HepG2 (cell line): ENCODE measurements at regions not wholly inside any gene's neighbourhood (a gene's known extent, or its start where the extent isn't known, plus 50 kb on each side); places are given as distances from the start of the nearest gene placed in this dataset.

Experiments
- ATAC-seq: fragments of 200-7000 bp; cut with Tn5 transposase; 3 replicates; pipeline ENCODE4 v1.9.1; 2020; ENCODE audit warnings: mild to moderate bottlenecking, moderate library complexity
- BruUV-seq: library from RNA; stranded (reverse); fragments of 400-500 nt; replicated peaks from 2 replicates; lab custom pipeline; 2021; lab: Mats Ljungman, UMichigan
- CTCF ChIA-PET: fragments of 300-600 bp; formaldehyde crosslinking; extraction: SDS; loops from one replicate; lab custom pipeline; 2021; ENCODE audit warnings: low total read pairs, inconsistent platforms, low intra/inter-chr PET ratio; lab: Yijun Ruan, JAX
- POLR2A ChIA-PET: fragments of 350-600 bp; sonication (Branson Sonifier 250); formaldehyde crosslinking; loops from one replicate; lab custom pipeline; 2020; ENCODE audit warnings: antibody characterized with exemption, inconsistent platforms; lab: Yijun Ruan, JAX
- DNase-seq: peaks from one replicate; pipeline ENCODE4 v3.0.0-alpha.2; 2015; ENCODE audit warnings: low spot score
- FAIRE-seq: peaks from 3 replicates; lab custom pipeline; 2011; peaks lifted over from hg19 to GRCh38; lab: Jason Lieb, UNC
- H2AFZ ChIP-seq: one replicate; pipeline ENCODE4 v1.6.1; 2011; ENCODE audit warnings: low read length, inconsistent platforms
- H3K27ac ChIP-seq: fragments of 300-600 bp; 3 replicates; pipeline ENCODE4 v1.8.0; 2011; ENCODE audit warnings: mixed run types, mild to moderate bottlenecking, mixed read lengths, low read length, inconsistent platforms; ENCODE audit not compliant: insufficient read depth; ENCODE audit errors: extremely low read length
- H3K27me3 ChIP-seq, 2 experiments: fragments of 200-600 bp in 1 of 2; 2 replicates in 1 of 2; 3 replicates in 1 of 2; pipeline versions ENCODE4 v1.6.0 to v1.8.0; 2011; ENCODE audit warnings: low read length in 2 of 2, mild to moderate bottlenecking in 2 of 2, moderate library complexity in 2 of 2, inconsistent platforms in 1 of 2; ENCODE audit not compliant: insufficient read depth in 2 of 2, control insufficient read depth in 1 of 2
- H3K36me3 ChIP-seq, 2 experiments: fragments of 200-600 bp in 1 of 2; replicated peaks in 1 of 2; 2 replicates in 1 of 2; 3 replicates in 1 of 2; pipeline versions ENCODE4 v1.5.1 to v1.8.0; 2011; ENCODE audit warnings: low read length in 2 of 2, inconsistent platforms in 1 of 2; ENCODE audit not compliant: insufficient read depth in 2 of 2, control insufficient read depth in 1 of 2
- H3K4me1 ChIP-seq: 2 replicates; pipeline ENCODE4 v1.5.1; 2012; ENCODE audit warnings: low read length, inconsistent platforms; ENCODE audit not compliant: insufficient read depth
- H3K4me2 ChIP-seq: 2 replicates; pipeline ENCODE4 v1.6.0; 2011; ENCODE audit warnings: low read depth, low read length, inconsistent platforms
- H3K4me3 ChIP-seq, 3 experiments: fragments of 200-600 bp in 1 of 3; sonication (generic), shearing (Covaris generic) in 1 of 3; replicated peaks in 1 of 3; 2 replicates each; pipeline ENCODE4 v1.5.1; 2011 to 2016; ENCODE audit warnings: low read length in 3 of 3, inconsistent platforms in 2 of 3, low read depth in 2 of 3, mild to moderate bottlenecking in 2 of 3, control low read depth in 1 of 3, mixed read lengths in 1 of 3; ENCODE audit not compliant: insufficient read depth in 1 of 3
- H3K79me2 ChIP-seq: one replicate; pipeline ENCODE4 v1.6.1; 2011; ENCODE audit warnings: low read length, inconsistent platforms; ENCODE audit not compliant: insufficient read depth
- H3K9ac ChIP-seq: 2 replicates; pipeline ENCODE4 v1.6.0; 2011; ENCODE audit warnings: mild to moderate bottlenecking, low read depth, low read length, inconsistent platforms; ENCODE audit not compliant: insufficient read depth
- H3K9me3 ChIP-seq: 2 replicates; pipeline ENCODE4 v1.5.1; 2012; ENCODE audit warnings: mild to moderate bottlenecking, low read length
- H4K20me1 ChIP-seq: 2 replicates; pipeline ENCODE4 v1.6.0; 2011; ENCODE audit warnings: inconsistent platforms, mild to moderate bottlenecking, low read length, moderate library complexity; ENCODE audit not compliant: insufficient read depth
- CENPT ChIP-seq: sonication (generic); formaldehyde crosslinking; IDR thresholded peaks from 2 replicates; pipeline ENCODE4 v1.8.0; 2022; ENCODE audit warnings: low read depth, mild to moderate bottlenecking, moderate library complexity, missing genetic modification reagents
- KDM4B ChIP-seq: sonication (generic); formaldehyde crosslinking; IDR thresholded peaks from 2 replicates; pipeline ENCODE4 v1.4.0; 2020; ENCODE audit warnings: missing genetic modification reagents
- SMARCE1 ChIP-seq: fragments of 450-650 bp; IDR thresholded peaks from 2 replicates; pipeline ENCODE4 v1.6.1; 2017; ENCODE audit warnings: borderline replicate concordance
- TRIM24 ChIP-seq: sonication (generic); formaldehyde crosslinking; IDR thresholded peaks from 2 replicates; pipeline ENCODE4 v1.8.0; 2022; ENCODE audit warnings: mild to moderate bottlenecking, missing genetic modification reagents
- ZNF337 ChIP-seq: sonication (generic); formaldehyde crosslinking; IDR thresholded peaks from 2 replicates; pipeline ENCODE4 v1.5.1; 2020; ENCODE audit warnings: missing genetic modification reagents, low read depth, mild to moderate bottlenecking, borderline replicate concordance
- WGBS: methylation state at CpG from one replicate; pipeline ENCODE4 v1.1.6; 2017; ENCODE audit warnings: low lambda C conversion rate; 5-methylcytosine and 5-hydroxymethylcytosine counted together
- in situ Hi-C: cut with HindIII; loops from 2 replicates; pipeline ENCODE4 v1.10.0; 2017; ENCODE audit warnings: low pct_unique_long_range_greater_than_20kb; ENCODE audit not compliant: extremely low pct_ligation_motif_present
- intact Hi-C: fragments of 100-400 bp; cut with micrococcal nuclease; formaldehyde crosslinking; loops from one replicate; pipeline ENCODE4 v1.10.0; 2022; ENCODE audit not compliant: unreplicated experiment
- TF ChIP-seq, protein P1 (sequence below): sonication (generic); formaldehyde crosslinking; IDR thresholded peaks from 2 replicates; pipeline ENCODE4 v1.8.0; 2022; ENCODE audit warnings: missing genetic modification reagents, low read depth, mild to moderate bottlenecking, borderline replicate concordance
- TF ChIP-seq, protein P2 (sequence below): sonication (generic); formaldehyde crosslinking; IDR thresholded peaks from 2 replicates; pipeline ENCODE4 v1.5.0; 2020; ENCODE audit warnings: mild to moderate bottlenecking, missing genetic modification reagents
- TF ChIP-seq, protein P3 (sequence below), 2 experiments: sonication (generic) in 1 of 2; formaldehyde crosslinking in 1 of 2; IDR thresholded peaks; 2 replicates each; pipeline versions ENCODE4 v1.4.0 to v1.6.1; 2018 to 2020; ENCODE audit warnings: missing genetic modification reagents in 2 of 2, borderline replicate concordance in 1 of 2, low read depth in 1 of 2, mild to moderate bottlenecking in 1 of 2, missing biosample characterization in 1 of 2
- TF ChIP-seq, protein P4 (sequence below): sonication (generic); formaldehyde crosslinking; IDR thresholded peaks from 2 replicates; pipeline ENCODE4 v1.5.1; 2020; ENCODE audit warnings: missing genetic modification reagents, mild to moderate bottlenecking, borderline replicate concordance
- TF ChIP-seq, protein P5 (sequence below): sonication (generic); formaldehyde crosslinking; IDR thresholded peaks from 2 replicates; pipeline ENCODE4 v1.4.0; 2020; ENCODE audit warnings: missing genetic modification reagents
- TF ChIP-seq, protein P6 (sequence below): IDR thresholded peaks from 2 replicates; pipeline ENCODE4 v1.6.1; 2018; ENCODE audit warnings: missing genetic modification reagents

DNA sequence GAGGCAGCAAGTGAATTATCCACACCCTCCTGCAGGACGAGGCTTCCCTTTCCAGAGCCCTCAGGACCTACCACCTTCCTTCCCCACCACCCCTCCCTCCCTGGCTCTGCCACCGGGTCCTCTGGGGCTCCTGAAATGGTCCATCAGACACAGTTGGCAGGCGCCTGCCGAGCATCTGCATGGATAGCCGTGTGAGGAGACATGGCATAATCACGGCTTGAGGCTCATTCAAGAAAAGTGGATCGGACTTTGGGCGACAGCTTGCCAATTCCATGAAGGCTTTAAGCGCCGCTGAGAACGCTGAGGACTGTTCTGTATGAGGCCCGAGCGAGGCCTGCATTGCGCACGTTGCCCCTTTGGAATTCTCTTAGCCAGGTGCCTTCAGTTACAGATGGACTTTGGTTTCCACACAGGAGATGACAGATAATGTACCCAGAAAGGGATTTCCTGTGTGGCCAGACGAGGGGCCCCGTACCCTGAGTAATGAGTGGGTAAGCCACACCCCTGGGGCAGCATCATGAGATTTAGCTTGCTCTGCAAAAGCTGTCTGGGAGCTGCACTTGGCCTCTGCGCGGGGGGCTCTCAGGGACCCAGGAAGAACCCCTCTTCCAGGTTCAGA is 179.8 kb downstream of the OLFM1 start (continued):
- no peak for TF ChIP-seq TRIM24 (CRISPR knock-in tag)
- TF ChIP-seq, protein P1, sequence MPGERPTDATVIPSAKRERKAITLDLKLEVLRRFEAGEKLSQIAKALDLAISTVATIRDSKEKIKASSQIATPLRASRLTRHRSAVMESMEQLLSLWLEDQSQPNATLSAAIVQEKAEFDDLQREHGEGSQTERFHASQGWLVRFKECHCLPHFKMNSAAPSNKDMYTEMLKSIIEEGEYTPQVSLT (CRISPR knock-in tag) = no peak
- TF ChIP-seq, all 625 proteins: peak for 2

DNA sequence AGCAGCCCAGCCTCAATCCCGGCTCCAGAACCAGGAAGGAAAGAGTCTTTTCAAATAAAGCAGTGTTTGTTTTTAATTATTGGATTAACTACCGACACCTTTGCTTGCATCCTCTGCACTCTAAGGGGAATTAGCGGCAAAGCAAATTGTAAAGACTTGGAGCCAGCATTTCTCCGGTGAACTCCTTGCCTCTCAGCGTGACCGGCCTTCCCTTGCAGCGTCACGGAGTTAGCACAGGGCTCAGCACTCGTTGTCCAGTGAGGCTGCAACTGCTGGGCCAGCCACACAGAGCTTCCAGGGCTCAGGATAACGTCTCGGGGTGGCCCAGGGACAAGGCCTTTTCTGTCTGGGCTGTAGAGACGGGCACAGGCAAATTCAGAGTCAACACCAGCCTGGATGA is 180.6 kb downstream of the OLFM1 start:
- WGBS = 15% methylated on average over 11 of the region's 12 CpGs
- intact Hi-C loops (no loop called here), in situ Hi-C loops (no loop called here)
- ATAC-seq (no peak), FAIRE-seq (no peak), DNase-seq (no peak)
- BruUV-seq = no TSS peak
- no peak overlapping the region for H3K9ac ChIP-seq
- H3K27me3 ChIP-seq = peaks cover 6 to 87% of the 10 kb centered on the region in 2 experiments
- ChIA-PET CTCF (no interaction called here), POLR2A (no interaction called here)
- no peaks in the 10 kb centered on the region for H3K36me3 ChIP-seq
- no peak overlapping the region for H2AFZ ChIP-seq
- peaks cover 15% of the 10 kb centered on the region for H3K4me1 ChIP-seq
- no peaks in the 10 kb centered on the region for H4K20me1 ChIP-seq
- no peaks in the 10 kb centered on the region for H3K79me2 ChIP-seq
- H3K9me3 ChIP-seq = no peaks in the 10 kb centered on the region
- H3K4me2 ChIP-seq = no peak overlapping the region
- H3K4me3 ChIP-seq = no peak overlapping the region
- H3K27ac ChIP-seq = no peak overlapping the region
- TF ChIP-seq, protein P2, sequence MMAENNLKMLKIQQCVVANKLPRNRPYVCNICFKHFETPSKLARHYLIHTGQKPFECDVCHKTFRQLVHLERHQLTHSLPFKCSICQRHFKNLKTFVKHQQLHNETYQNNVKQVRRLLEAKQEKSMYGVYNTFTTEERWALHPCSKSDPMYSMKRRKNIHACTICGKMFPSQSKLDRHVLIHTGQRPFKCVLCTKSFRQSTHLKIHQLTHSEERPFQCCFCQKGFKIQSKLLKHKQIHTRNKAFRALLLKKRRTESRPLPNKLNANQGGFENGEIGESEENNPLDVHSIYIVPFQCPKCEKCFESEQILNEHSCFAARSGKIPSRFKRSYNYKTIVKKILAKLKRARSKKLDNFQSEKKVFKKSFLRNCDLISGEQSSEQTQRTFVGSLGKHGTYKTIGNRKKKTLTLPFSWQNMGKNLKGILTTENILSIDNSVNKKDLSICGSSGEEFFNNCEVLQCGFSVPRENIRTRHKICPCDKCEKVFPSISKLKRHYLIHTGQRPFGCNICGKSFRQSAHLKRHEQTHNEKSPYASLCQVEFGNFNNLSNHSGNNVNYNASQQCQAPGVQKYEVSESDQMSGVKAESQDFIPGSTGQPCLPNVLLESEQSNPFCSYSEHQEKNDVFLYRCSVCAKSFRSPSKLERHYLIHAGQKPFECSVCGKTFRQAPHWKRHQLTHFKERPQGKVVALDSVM (CRISPR knock-in tag) = no peak
- TF ChIP-seq, protein P3, sequence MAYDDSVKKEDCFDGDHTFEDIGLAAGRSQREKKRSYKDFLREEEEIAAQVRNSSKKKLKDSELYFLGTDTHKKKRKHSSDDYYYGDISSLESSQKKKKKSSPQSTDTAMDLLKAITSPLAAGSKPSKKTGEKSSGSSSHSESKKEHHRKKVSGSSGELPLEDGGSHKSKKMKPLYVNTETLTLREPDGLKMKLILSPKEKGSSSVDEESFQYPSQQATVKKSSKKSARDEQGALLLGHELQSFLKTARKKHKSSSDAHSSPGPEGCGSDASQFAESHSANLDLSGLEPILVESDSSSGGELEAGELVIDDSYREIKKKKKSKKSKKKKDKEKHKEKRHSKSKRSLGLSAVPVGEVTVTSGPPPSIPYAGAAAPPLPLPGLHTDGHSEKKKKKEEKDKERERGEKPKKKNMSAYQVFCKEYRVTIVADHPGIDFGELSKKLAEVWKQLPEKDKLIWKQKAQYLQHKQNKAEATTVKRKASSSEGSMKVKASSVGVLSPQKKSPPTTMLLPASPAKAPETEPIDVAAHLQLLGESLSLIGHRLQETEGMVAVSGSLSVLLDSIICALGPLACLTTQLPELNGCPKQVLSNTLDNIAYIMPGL (CRISPR knock-in tag; IDR thresholded peaks at IDR 0.05; ENCODE audit: borderline replicate concordance in 1 of 2, low read depth in 1 of 2) = no peak
- TF ChIP-seq KDM4B (CRISPR knock-in tag) (no peak), CENPT (CRISPR knock-in tag) (no peak), ZNF337 (CRISPR knock-in tag) (no peak), SMARCE1 (no peak)
- TF ChIP-seq, protein P4, sequence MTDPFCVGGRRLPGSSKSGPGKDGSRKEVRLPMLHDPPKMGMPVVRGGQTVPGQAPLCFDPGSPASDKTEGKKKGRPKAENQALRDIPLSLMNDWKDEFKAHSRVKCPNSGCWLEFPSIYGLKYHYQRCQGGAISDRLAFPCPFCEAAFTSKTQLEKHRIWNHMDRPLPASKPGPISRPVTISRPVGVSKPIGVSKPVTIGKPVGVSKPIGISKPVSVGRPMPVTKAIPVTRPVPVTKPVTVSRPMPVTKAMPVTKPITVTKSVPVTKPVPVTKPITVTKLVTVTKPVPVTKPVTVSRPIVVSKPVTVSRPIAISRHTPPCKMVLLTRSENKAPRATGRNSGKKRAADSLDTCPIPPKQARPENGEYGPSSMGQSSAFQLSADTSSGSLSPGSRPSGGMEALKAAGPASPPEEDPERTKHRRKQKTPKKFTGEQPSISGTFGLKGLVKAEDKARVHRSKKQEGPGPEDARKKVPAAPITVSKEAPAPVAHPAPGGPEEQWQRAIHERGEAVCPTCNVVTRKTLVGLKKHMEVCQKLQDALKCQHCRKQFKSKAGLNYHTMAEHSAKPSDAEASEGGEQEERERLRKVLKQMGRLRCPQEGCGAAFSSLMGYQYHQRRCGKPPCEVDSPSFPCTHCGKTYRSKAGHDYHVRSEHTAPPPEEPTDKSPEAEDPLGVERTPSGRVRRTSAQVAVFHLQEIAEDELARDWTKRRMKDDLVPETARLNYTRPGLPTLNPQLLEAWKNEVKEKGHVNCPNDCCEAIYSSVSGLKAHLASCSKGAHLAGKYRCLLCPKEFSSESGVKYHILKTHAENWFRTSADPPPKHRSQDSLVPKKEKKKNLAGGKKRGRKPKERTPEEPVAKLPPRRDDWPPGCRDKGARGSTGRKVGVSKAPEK (CRISPR knock-in tag) = no peak
- TF ChIP-seq, protein P5, sequence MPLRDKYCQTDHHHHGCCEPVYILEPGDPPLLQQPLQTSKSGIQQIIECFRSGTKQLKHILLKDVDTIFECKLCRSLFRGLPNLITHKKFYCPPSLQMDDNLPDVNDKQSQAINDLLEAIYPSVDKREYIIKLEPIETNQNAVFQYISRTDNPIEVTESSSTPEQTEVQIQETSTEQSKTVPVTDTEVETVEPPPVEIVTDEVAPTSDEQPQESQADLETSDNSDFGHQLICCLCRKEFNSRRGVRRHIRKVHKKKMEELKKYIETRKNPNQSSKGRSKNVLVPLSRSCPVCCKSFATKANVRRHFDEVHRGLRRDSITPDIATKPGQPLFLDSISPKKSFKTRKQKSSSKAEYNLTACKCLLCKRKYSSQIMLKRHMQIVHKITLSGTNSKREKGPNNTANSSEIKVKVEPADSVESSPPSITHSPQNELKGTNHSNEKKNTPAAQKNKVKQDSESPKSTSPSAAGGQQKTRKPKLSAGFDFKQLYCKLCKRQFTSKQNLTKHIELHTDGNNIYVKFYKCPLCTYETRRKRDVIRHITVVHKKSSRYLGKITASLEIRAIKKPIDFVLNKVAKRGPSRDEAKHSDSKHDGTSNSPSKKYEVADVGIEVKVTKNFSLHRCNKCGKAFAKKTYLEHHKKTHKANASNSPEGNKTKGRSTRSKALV (CRISPR knock-in tag) = no peak
- TF ChIP-seq, protein P6, sequence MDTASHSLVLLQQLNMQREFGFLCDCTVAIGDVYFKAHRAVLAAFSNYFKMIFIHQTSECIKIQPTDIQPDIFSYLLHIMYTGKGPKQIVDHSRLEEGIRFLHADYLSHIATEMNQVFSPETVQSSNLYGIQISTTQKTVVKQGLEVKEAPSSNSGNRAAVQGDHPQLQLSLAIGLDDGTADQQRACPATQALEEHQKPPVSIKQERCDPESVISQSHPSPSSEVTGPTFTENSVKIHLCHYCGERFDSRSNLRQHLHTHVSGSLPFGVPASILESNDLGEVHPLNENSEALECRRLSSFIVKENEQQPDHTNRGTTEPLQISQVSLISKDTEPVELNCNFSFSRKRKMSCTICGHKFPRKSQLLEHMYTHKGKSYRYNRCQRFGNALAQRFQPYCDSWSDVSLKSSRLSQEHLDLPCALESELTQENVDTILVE (CRISPR knock-in tag) = no peak
